ENCODE measurements at regions not wholly inside any gene's neighbourhood (a gene's known extent, or its start where the extent isn't known, plus 50 kb on each side); places are given as distances from the start of the nearest gene placed in this dataset.

GRCh38 chr4:28973587-28974350 is 1746.4 kb upstream of the PCDH7 start:
- DNase-seq (ENCODE audit: low spot score): no peak

- no peak for DNase-seq (ENCODE audit: low spot score)
Observed at GRCh38 chr4:28976369-28976768, 1743.8 kb upstream of the PCDH7 start.

DNA sequence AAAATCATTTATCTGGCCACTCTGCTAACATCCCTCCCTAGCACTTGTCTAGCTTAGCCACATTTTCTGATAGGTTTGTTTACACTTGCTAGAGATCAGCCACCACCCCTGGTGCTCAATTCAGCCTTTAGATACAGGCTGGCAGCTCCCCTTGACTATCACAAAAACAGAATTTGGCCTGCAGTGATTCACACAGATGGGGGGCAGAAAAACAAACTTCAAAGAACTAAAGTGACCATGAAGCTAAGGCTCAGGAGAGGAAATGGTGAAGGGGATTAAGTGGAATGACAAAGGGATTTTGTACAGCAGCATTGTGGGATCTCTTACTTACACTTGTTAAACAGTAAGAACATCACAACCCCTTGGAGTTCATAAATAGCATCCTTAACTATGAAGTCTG is 1718.0 kb upstream of the PCDH7 start:
- no peak for DNase-seq (ENCODE audit: low spot score)

GRCh38 chr4:29005838-29006237 is 1714.3 kb upstream of the PCDH7 start:
- DNase-seq (ENCODE audit: low spot score): no peak

DNA sequence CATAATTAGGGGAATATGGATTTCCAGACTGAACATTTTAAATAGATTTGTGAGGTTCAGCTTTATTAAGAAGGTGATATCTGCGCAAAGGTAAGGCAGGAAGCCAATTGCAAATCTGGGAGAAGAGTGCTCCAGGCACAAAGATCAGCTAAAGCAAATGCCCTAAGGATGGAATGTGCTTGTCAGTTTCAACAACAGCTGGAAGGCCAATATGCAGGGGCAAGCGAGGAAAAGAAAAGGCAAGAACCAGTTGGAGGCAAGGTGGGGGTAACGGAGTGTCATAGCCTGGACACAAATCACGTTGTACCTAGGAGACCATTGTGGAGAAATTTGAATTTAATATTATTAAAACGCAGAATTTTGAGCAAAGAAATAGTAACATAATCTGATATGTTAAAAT is 1710.3 kb upstream of the PCDH7 start:
- no peak for DNase-seq (ENCODE audit: low spot score)

- DNase-seq (ENCODE audit: low spot score): peak; percentile 2
Observed at GRCh38 chr4:29013341-29013740, 1706.8 kb upstream of the PCDH7 start.

- DNase-seq (ENCODE audit: low spot score): no peak
Observed at GRCh38 chr4:29014555-29014954, 1705.6 kb upstream of the PCDH7 start.

DNA sequence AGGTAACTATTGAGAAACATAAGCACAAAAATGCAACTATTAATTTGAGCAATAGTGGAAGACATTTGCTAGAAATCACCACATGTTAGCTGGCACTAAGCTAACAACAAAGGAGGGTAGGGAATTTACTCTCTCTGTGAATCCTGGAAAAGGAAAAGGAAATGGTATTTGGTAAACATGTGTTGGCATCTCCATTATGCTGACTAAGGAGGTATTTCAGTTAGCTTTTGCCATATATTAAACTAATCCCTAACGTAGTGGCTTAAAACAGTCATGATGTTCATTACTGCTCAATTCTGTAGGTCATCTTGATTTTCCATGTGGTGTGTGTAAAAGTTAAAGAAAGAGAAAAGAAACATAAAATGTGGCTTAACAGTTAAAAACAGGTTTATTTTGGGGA is 1686.5 kb upstream of the PCDH7 start:
- DNase-seq (ENCODE audit: low spot score): no peak

- no peak for DNase-seq (ENCODE audit: low spot score)
Observed at GRCh38 chr4:29037501-29037900, 1682.7 kb upstream of the PCDH7 start.

DNA sequence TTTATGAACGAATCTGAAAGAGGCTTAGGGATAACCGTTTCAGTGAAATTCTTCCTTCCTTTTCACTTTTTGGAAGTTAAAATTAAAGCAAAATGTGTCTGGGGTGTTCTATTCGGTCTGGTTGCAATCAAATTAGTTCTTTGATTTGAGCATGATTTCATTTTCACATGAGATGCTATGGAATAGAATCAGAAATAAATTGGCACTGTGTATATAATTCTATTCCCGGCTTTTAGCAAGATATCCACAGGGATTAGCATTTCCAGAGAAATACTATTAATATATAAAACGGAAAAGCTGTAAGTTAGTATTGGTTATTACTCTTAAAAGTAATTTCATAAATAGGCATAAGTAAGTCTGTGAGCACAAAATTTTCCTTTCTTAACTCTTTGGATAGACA is 1676.8 kb upstream of the PCDH7 start:
- no peak for DNase-seq (ENCODE audit: low spot score)

DNA sequence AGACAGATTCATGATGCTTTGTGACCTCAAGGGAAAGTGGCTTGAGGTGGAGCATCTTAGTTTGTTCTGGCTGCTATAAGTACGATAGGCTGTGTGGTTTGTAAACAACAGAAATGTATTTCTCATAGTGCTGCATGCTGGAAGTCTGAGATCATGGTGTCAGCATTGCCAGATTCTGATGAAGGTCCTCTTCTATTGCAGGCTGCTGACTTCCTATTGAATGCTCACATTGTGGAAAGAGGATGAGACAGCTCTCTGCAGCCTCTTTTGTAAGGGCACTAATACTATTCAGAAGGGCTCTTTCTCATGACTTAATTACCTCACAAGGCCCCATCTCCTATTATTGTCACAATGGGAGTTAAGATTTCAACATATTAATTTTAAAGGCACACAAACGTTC is 1674.0 kb upstream of the PCDH7 start:
- DNase-seq (ENCODE audit: low spot score): peak; percentile 76

GRCh38 chr4:29046781-29047180 is 1673.4 kb upstream of the PCDH7 start:
- DNase-seq (ENCODE audit: low spot score): no peak

DNA sequence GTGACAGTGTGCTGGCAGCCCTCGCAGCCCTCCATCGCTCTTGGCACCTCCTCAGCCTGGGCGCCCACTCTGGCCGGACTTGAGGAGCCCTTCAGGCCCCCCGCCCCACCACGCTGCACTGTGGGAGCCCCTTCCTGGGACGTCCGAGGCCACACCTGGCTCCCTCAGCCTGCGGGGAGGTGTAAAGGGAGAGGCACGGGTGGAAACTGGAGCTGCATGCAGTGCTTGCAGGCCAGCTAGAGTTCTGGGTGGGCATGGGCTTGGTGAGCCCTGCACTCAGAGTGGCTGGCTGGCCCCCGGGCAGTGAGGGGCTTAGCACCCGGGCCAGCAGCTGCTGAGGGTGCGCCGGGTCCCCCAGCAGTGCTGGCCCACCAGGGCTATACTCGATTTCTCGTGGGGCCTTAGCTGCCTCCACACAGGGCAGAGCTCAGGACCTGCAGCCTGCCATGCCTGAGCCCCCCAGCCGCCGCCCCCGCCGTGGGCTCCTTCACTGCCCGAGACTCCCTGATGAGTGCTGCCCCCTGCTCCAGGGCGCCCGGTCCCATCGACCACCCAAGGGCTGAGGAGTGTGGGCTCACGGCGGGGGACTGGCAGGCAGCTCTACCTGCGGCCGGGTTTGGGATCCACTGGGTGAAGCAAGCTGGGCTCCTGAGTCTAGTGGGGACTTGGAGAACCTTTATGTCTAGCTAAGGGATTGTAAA is 1672.7 kb upstream of the PCDH7 start:
- no peak for DNase-seq (ENCODE audit: low spot score)

- DNase-seq (ENCODE audit: low spot score): no peak
Observed at GRCh38 chr4:29051381-29051965, 1668.7 kb upstream of the PCDH7 start.

DNA sequence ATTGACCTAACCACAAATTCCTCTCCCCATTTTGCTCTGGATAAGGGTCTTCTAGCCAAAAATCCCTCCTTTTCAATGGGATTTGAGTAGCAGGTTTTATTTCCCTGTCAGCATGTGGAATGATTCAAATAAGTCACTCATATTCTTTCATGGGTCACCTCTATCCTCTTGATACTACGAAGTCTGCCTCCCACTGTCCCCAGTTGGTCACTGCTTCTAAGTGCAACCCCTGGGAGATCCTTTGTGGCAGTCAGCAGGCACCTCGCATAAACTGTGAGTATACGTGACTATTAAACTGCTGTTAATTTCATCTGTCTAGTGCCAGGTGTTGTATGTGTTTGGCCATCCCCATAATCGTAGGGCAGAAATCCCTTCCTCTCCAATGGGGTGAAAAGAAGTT is 1667.9 kb upstream of the PCDH7 start:
- DNase-seq (ENCODE audit: low spot score): no peak

DNA sequence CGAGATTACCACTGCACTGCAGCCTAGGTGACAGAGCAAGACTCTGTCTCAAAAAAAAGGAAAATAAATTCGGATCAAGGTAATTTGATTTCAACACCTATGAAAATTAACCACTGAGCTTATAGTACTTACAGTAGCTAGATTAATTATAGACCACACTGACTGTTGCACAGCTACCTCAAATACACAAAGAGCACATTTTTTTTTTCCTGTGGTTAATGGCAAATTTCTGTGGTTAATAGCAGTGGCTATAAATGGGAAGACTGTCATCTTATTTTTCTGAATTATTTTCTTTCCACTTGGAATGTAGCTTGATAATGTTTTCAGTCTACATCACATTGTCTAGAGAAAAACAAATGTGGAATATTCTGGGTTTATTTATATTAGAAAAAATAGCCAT is 1661.6 kb upstream of the PCDH7 start:
- no peak for DNase-seq (ENCODE audit: low spot score)

DNA sequence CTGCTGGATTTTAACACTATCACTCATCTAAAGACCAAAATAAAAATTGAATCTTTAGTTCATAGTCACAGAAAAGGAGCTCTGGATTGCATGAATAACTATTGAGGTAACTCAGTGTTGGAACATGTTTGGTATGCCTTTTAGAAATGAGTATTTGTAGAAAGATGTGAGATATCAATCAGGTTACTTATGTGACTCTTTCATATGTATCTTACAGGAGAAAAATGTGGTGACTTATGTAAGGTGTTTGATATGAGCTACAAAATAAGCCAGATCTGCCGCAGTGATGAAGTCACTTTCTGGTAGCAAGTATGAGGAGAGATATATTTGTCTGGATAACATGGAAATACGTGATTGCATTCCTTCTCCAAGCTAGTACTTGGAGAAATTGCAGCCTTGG is 1653.3 kb upstream of the PCDH7 start:
- no peak for DNase-seq (ENCODE audit: low spot score)

GRCh38 chr4:29073571-29073970 is 1646.6 kb upstream of the PCDH7 start:
- no peak for DNase-seq (ENCODE audit: low spot score)

DNA sequence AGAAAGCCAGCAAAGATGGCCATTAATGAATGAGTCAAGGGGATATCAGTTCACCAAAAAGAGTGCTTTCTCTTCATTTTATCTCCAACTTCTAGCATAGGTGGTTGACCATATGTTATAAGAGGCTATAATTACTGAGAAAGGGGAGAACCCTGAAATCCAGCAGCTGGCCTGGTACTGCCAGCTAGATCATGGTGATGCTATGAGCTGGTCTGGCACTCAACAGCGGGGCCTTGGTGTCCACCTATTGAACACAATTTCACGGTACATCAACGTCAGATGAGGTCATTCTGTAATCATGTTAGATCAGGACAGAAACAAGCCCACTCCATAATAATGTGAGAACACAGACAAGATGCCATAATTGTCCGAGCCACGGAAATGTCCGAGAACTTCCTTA is 1644.8 kb upstream of the PCDH7 start:
- DNase-seq (ENCODE audit: low spot score): no peak

DNA sequence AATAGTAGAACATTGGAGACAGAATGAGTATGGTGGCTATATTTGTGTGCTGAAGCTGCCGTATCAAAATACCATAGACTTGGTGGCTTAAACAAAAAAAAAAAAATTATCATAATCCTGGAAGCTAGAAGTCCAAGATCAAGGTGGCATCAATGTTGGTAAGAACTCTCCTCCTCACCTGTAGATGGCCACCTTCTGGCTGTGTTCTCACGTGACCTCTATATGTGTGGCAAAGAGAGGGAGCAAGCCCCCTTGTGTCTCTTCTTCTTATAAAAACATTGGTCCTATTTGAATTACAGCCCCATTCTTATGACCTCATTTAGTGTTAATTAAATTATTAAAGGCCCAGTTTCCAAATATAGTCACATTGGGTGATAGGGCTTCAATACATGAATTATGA is 1640.9 kb upstream of the PCDH7 start:
- DNase-seq (ENCODE audit: low spot score): no peak

DNA sequence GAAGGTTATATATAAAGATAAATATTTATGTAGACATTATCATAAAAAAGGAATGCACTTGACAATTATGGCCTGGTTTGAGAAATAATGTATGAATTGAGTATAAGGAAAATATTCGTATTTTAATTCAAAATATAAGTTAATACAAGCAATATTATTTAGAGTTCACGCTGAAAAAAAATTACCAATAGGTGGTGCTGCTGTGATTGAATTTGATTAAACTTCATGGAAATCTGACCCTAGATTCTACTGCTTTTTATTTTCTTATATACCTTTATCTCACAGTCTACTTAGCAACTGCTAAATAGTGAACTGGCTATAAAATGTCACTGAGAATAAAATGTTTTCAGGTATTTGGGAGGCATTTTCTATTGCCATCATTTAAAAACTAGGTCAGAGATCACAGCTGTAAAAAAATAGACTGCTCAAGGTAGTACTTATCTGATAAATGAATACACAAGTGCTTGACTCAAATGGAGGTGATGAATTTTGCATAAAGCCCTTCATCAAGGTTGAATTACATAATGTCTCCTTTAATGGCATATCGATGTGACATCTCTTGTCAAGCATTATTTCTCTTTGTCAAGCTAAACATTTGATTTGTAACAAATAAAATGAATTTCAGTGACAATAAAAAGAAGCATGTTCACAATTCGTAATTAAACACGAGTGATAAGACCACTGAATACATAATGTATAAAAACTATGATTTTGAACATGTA is 1638.8 kb upstream of the PCDH7 start:
- DNase-seq (ENCODE audit: low spot score): no peak

GRCh38 chr4:29082684-29083083 is 1637.5 kb upstream of the PCDH7 start:
- DNase-seq (ENCODE audit: low spot score): no peak

DNA sequence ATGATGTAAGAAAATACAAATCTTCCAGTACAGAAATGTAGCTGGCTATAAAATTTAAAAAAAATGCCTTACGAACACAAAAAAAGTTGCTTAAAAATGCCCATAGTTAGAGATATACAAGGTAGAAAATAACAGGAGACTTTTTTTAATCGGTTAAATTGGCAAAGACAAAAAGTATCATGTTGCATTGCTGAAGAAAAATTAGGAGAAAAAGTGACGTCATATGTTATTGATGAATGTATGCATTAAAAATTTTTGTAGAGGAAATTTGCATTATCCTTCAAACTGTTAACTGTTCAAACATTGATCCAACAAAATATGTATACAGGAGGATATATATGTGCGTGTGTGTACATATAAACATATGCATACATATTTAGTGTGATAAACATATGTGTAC is 1634.4 kb upstream of the PCDH7 start:
- DNase-seq (ENCODE audit: low spot score): no peak

All from Ammon's horn (tissue), 1 donor.